22Rv1 (cell line): ENCODE measurements at regions not wholly inside any gene's neighbourhood (a gene's known extent, or its start where the extent isn't known, plus 50 kb on each side); places are given as distances from the start of the nearest gene placed in this dataset.

Source experiments
- H3K27ac ChIP-seq: fragments of 450-650 bp; 2 replicates; pipeline ENCODE4 v1.5.1; 2017
- ZFX ChIP-seq: fragments of 450-650 bp; IDR thresholded peaks from 2 replicates; pipeline ENCODE4 v1.6.1; 2017; ENCODE audit warnings: antibody characterized with exemption, borderline replicate concordance
- TF ChIP-seq, protein P1 (sequence below): fragments of 450-650 bp; IDR thresholded peaks from 2 replicates; pipeline ENCODE4 v1.5.1; 2017; ENCODE audit warnings: mild to moderate bottlenecking

DNA sequence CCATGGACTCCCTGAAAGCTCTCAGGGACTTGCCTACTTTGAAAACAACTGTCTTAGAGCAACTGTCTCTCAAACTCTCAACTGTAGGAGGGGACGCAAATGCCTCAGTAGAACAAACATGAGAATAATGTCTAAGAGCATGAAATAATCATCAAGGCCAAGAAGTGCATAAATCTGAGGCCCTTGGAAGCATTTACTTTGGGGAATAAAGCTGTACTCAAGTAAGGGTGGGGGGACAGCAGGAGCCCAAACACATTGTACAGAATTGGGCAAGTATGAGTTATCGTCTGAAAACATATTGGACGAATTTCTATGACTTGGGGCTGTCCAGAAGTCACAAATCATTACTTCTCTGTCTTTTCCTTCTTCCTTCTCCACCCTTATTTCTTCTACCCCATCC is 96.3 kb upstream of the HMHB1 start:
- TF ChIP-seq, protein P1, sequence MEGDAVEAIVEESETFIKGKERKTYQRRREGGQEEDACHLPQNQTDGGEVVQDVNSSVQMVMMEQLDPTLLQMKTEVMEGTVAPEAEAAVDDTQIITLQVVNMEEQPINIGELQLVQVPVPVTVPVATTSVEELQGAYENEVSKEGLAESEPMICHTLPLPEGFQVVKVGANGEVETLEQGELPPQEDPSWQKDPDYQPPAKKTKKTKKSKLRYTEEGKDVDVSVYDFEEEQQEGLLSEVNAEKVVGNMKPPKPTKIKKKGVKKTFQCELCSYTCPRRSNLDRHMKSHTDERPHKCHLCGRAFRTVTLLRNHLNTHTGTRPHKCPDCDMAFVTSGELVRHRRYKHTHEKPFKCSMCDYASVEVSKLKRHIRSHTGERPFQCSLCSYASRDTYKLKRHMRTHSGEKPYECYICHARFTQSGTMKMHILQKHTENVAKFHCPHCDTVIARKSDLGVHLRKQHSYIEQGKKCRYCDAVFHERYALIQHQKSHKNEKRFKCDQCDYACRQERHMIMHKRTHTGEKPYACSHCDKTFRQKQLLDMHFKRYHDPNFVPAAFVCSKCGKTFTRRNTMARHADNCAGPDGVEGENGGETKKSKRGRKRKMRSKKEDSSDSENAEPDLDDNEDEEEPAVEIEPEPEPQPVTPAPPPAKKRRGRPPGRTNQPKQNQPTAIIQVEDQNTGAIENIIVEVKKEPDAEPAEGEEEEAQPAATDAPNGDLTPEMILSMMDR: no peak
- TF ChIP-seq ZFX: no peak
- no peak overlapping the region for H3K27ac ChIP-seq

DNA sequence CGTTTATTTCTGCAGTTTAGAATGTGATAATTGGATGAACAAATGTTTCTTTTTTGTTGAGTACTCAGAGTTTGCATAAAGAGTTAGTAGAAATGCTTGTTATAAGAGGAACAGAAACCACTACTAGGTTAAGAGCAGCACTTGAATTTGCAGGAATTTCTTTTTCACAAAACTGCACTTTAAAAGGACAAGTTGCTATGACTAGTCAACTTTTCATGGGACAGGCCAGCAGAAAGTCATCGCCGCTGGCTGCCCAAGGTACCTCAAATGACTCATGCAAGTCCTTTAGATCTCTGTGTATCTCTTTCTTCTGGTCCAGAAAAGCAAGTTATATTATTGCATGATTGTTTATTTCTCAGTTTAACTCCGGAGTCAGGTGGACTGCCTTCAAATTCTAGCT is 97.3 kb upstream of the HMHB1 start:
- no peak for TF ChIP-seq ZFX
- TF ChIP-seq, protein P1: no peak
- no peak overlapping the region for H3K27ac ChIP-seq

DNA sequence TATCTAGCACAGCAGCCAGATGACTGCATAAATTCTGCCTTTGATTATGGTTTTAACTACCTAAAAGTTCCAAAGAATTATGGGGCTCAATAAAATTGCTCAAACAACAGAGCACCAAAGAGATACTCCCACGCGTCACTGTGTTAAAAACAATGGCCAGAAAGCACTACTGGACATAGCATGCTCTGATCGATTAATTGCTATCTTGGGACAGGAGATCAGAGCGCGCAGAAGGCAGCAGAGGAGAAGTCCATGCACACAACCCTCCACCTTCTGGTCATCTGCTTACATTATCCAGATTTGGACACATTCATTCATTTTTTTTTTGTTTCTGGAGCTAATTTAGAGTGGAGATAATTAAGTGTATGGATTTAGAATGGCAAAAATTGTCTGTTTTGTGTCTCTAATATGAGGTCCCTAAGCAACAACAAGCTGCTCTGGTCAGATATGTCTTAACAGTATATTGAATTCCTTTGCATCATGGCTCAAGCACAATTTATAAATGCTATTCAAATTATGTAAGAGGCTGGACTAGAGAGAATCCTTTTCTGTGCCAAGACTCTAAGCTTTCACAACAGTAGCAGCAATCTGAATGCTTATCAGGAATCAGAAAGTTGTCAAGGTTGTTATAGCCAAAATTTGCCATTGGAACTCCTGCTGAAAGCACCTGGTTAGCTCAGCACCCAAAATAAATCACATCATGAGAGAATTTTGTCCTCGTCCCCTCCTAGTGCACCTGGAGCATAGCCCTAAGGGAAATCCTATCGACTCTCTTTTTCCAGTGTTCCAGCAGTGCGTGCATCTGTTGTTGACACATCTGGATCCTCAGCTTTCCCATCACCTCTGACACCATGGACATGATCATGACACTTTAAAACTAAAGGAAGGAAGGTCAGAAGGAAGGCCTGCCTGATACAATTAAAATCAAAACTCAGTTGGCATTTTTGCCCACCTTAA is 98.6 kb upstream of the HMHB1 start:
- TF ChIP-seq, protein P1: no peak
- no peak for TF ChIP-seq ZFX
- H3K27ac ChIP-seq: no peak overlapping the region

DNA sequence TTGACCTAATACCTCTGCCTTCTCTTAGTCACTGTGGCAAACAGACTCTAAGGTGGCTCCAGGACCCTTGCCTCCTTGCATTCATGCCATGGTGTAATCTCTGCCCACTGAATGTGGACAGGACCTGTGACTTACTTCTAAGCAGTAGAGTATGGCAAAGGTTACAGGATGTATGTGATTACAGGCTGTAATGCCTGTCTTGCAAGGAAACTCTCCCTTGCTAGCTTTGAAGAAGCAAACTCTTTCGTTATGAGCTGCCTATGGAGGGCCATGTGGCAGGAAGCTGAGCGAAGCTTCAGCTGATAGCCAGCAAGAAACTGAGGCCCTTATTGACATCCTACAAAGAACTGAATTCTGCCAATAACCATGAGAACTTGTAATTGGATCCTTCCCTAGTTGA is 103.3 kb upstream of the HMHB1 start:
- TF ChIP-seq ZFX: no peak
- TF ChIP-seq, protein P1: no peak
- H3K27ac ChIP-seq: no peak overlapping the region

DNA sequence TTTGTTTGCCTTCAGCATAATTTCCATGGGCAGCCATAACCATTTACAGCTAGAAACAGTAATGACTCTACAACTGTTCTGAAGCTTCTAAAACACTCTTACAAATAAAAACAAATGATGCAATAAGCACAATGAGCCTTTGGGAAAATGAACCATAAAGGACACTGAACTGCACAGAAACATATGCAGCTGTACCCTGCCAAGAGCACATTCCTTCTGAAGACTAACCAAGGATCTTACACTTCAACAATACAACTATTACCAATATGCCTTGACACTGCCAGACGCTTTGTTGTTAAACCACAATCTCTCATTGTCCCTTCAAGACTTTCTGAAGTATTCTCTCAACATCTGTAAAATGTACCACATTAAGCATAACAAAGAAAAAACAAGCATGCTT is 104.2 kb upstream of the HMHB1 start:
- no peak overlapping the region for H3K27ac ChIP-seq
- TF ChIP-seq ZFX: no peak
- TF ChIP-seq, protein P1: no peak

DNA sequence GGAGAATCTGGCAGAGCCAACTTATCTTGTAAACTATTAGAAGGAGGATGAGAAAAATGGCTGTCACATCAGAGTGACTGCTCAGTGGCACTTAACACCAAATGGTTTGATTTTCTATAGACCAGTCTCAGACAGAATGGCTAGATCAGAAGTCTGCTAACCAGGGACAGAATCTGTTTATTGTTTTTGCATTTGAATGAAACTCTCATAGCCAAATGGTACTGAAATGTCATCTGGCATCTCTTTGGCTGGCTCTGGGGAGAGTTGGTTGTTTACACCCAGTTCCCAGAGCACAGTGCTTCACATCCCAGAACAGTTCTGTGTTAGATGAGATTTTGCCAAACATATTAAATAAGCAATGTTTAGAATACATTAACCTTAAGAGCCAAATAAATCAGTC is 106.6 kb upstream of the HMHB1 start:
- TF ChIP-seq, protein P1: no peak
- no peak for TF ChIP-seq ZFX
- no peak overlapping the region for H3K27ac ChIP-seq

DNA sequence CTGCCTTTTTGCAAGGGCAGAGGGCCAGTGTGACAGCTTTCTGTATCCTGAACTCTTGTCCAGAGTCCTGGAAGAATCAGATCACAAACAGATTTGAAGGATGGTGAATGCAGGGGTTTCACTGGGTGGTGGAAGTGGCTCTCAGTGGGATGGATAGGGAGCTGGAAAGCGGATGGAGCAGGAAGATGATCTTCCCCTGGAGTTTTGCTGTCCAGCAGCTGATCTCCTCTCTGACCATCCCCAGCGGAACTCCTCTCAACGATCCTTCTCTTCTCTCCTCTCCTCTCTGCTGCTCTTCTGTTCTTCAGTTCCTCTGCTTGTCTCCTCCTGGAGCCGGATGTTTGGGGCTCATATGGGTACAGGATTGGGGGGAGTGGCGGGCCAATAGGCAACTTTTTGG is 108.3 kb upstream of the HMHB1 start:
- TF ChIP-seq ZFX: no peak
- TF ChIP-seq, protein P1: no peak

More for the DNA sequence above, 108.3 kb upstream of the HMHB1 start:
- no peak overlapping the region for H3K27ac ChIP-seq
